HepG2 (cell line): ENCODE measurements at regions not wholly inside any gene's neighbourhood (a gene's known extent, or its start where the extent isn't known, plus 50 kb on each side); places are given as distances from the start of the nearest gene placed in this dataset.

Experiments used
- ATAC-seq: fragments of 200-7000 bp; cut with Tn5 transposase; 3 replicates; pipeline ENCODE4 v1.9.1; 2020; ENCODE audit warnings: mild to moderate bottlenecking, moderate library complexity
- BruUV-seq: library from RNA; stranded (reverse); fragments of 400-500 nt; replicated peaks from 2 replicates; lab custom pipeline; 2021; lab: Mats Ljungman, UMichigan
- CTCF ChIA-PET: fragments of 300-600 bp; formaldehyde crosslinking; extraction: SDS; loops from one replicate; lab custom pipeline; 2021; ENCODE audit warnings: low total read pairs, inconsistent platforms, low intra/inter-chr PET ratio; lab: Yijun Ruan, JAX
- POLR2A ChIA-PET: fragments of 350-600 bp; sonication (Branson Sonifier 250); formaldehyde crosslinking; loops from one replicate; lab custom pipeline; 2020; ENCODE audit warnings: antibody characterized with exemption, inconsistent platforms; lab: Yijun Ruan, JAX
- DNase-seq: peaks from one replicate; pipeline ENCODE4 v3.0.0-alpha.2; 2015; ENCODE audit warnings: low spot score
- FAIRE-seq: peaks from 3 replicates; lab custom pipeline; 2011; peaks lifted over from hg19 to GRCh38; lab: Jason Lieb, UNC
- H2AFZ ChIP-seq: one replicate; pipeline ENCODE4 v1.6.1; 2011; ENCODE audit warnings: low read length, inconsistent platforms
- H3K27ac ChIP-seq: fragments of 300-600 bp; 3 replicates; pipeline ENCODE4 v1.8.0; 2011; ENCODE audit warnings: mixed run types, mild to moderate bottlenecking, mixed read lengths, low read length, inconsistent platforms; ENCODE audit not compliant: insufficient read depth; ENCODE audit errors: extremely low read length
- H3K27me3 ChIP-seq, 2 experiments: fragments of 200-600 bp in 1 of 2; 2 replicates in 1 of 2; 3 replicates in 1 of 2; pipeline versions ENCODE4 v1.6.0 to v1.8.0; 2011; ENCODE audit warnings: low read length in 2 of 2, mild to moderate bottlenecking in 2 of 2, moderate library complexity in 2 of 2, inconsistent platforms in 1 of 2; ENCODE audit not compliant: insufficient read depth in 2 of 2, control insufficient read depth in 1 of 2
- H3K36me3 ChIP-seq, 2 experiments: fragments of 200-600 bp in 1 of 2; replicated peaks in 1 of 2; 2 replicates in 1 of 2; 3 replicates in 1 of 2; pipeline versions ENCODE4 v1.5.1 to v1.8.0; 2011; ENCODE audit warnings: low read length in 2 of 2, inconsistent platforms in 1 of 2; ENCODE audit not compliant: insufficient read depth in 2 of 2, control insufficient read depth in 1 of 2
- H3K4me1 ChIP-seq: 2 replicates; pipeline ENCODE4 v1.5.1; 2012; ENCODE audit warnings: low read length, inconsistent platforms; ENCODE audit not compliant: insufficient read depth
- H3K4me2 ChIP-seq: 2 replicates; pipeline ENCODE4 v1.6.0; 2011; ENCODE audit warnings: low read depth, low read length, inconsistent platforms
- H3K4me3 ChIP-seq, 3 experiments: fragments of 200-600 bp in 1 of 3; sonication (generic), shearing (Covaris generic) in 1 of 3; replicated peaks in 1 of 3; 2 replicates each; pipeline ENCODE4 v1.5.1; 2011 to 2016; ENCODE audit warnings: low read length in 3 of 3, inconsistent platforms in 2 of 3, low read depth in 2 of 3, mild to moderate bottlenecking in 2 of 3, control low read depth in 1 of 3, mixed read lengths in 1 of 3; ENCODE audit not compliant: insufficient read depth in 1 of 3
- H3K79me2 ChIP-seq: one replicate; pipeline ENCODE4 v1.6.1; 2011; ENCODE audit warnings: low read length, inconsistent platforms; ENCODE audit not compliant: insufficient read depth
- H3K9ac ChIP-seq: 2 replicates; pipeline ENCODE4 v1.6.0; 2011; ENCODE audit warnings: mild to moderate bottlenecking, low read depth, low read length, inconsistent platforms; ENCODE audit not compliant: insufficient read depth
- H3K9me3 ChIP-seq: 2 replicates; pipeline ENCODE4 v1.5.1; 2012; ENCODE audit warnings: mild to moderate bottlenecking, low read length
- H4K20me1 ChIP-seq: 2 replicates; pipeline ENCODE4 v1.6.0; 2011; ENCODE audit warnings: inconsistent platforms, mild to moderate bottlenecking, low read length, moderate library complexity; ENCODE audit not compliant: insufficient read depth
- HMG20B ChIP-seq: conservative IDR thresholded peaks from 2 replicates; pipeline ENCODE4 v1.6.1; 2016; ENCODE audit warnings: missing genetic modification reagents, missing compliant biosample characterization
- KDM5A ChIP-seq: fragments of 200-600 bp; sonication (generic); IDR thresholded peaks from 2 replicates; pipeline ENCODE4 v1.7.0; 2018; ENCODE audit warnings: antibody characterized with exemption, mild to moderate bottlenecking, low read length, borderline replicate concordance
- KLF11 ChIP-seq: IDR thresholded peaks from 2 replicates; pipeline ENCODE4 v1.6.1; 2016; ENCODE audit warnings: missing compliant biosample characterization
- MED8 ChIP-seq: sonication (generic); formaldehyde crosslinking; IDR thresholded peaks from 2 replicates; pipeline ENCODE4 v1.8.1; 2023; ENCODE audit warnings: mild to moderate bottlenecking, missing genetic modification reagents; ENCODE audit not compliant: insufficient replicate concordance
- POLR2A ChIP-seq, 2 experiments: IDR thresholded peaks; 2 replicates each; pipeline ENCODE4 v1.6.1; 2011; ENCODE audit warnings: low read depth in 2 of 2, low read length in 2 of 2, mild to moderate bottlenecking in 1 of 2, moderate library complexity in 1 of 2; ENCODE audit not compliant: insufficient read depth in 1 of 2
- RFX5 ChIP-seq: IDR thresholded peaks from 2 replicates; pipeline ENCODE4 v1.6.1; 2011; ENCODE audit warnings: low read depth, low read length, improper control_type of control experiment
- RNF219 ChIP-seq: sonication (generic); formaldehyde crosslinking; IDR thresholded peaks from 2 replicates; pipeline ENCODE4 v1.5.0; 2020; ENCODE audit warnings: mild to moderate bottlenecking, missing genetic modification reagents
- TAF1 ChIP-seq: sonication (generic); formaldehyde crosslinking; IDR thresholded peaks from 2 replicates; pipeline ENCODE4 v1.4.0; 2020; ENCODE audit warnings: missing genetic modification reagents
- TBL1XR1 ChIP-seq: fragments of 150-350 bp; IDR thresholded peaks from 2 replicates; pipeline ENCODE4 v1.6.1; 2014; ENCODE audit warnings: borderline replicate concordance, low read length; ENCODE audit not compliant: partially characterized antibody
- TBP ChIP-seq: sonication (generic); formaldehyde crosslinking; IDR thresholded peaks from 2 replicates; pipeline ENCODE4 v1.5.0; 2020; ENCODE audit warnings: missing genetic modification reagents
- TERF1 ChIP-seq: sonication (generic); formaldehyde crosslinking; IDR thresholded peaks from 2 replicates; pipeline ENCODE4 v1.8.0; 2022; ENCODE audit warnings: mild to moderate bottlenecking, missing genetic modification reagents, moderate library complexity
- ZNF260 ChIP-seq: sonication (generic); formaldehyde crosslinking; IDR thresholded peaks from 2 replicates; pipeline ENCODE4 v1.4.0; 2020; ENCODE audit warnings: missing genetic modification reagents, low read depth, mild to moderate bottlenecking, borderline replicate concordance
- ZNF414 ChIP-seq: sonication (generic); formaldehyde crosslinking; IDR thresholded peaks from 2 replicates; pipeline ENCODE4 v1.5.0; 2020; ENCODE audit warnings: missing genetic modification reagents
- ZNF761 ChIP-seq: sonication (generic); formaldehyde crosslinking; conservative IDR thresholded peaks from 2 replicates; pipeline ENCODE4 v1.4.0; 2020; ENCODE audit warnings: mild to moderate bottlenecking, missing genetic modification reagents
- ZZZ3 ChIP-seq: sonication (generic); formaldehyde crosslinking; IDR thresholded peaks from 2 replicates; pipeline ENCODE4 v1.4.0; 2020; ENCODE audit warnings: missing genetic modification reagents, mild to moderate bottlenecking, borderline replicate concordance
- WGBS: methylation state at CpG from one replicate; pipeline ENCODE4 v1.1.6; 2017; ENCODE audit warnings: low lambda C conversion rate; 5-methylcytosine and 5-hydroxymethylcytosine counted together
- in situ Hi-C: cut with HindIII; loops from 2 replicates; pipeline ENCODE4 v1.10.0; 2017; ENCODE audit warnings: low pct_unique_long_range_greater_than_20kb; ENCODE audit not compliant: extremely low pct_ligation_motif_present
- intact Hi-C: fragments of 100-400 bp; cut with micrococcal nuclease; formaldehyde crosslinking; loops from one replicate; pipeline ENCODE4 v1.10.0; 2022; ENCODE audit not compliant: unreplicated experiment

- no peak for TF ChIP-seq POLR2A (IDR thresholded peaks at IDR 0.05; ENCODE audit: insufficient read depth in 1 of 2, low read depth in 2 of 2, low read length in 2 of 2)
- no peak for TF ChIP-seq ZZZ3 (CRISPR knock-in tag)
- no peak for TF ChIP-seq MED8
- no peak for TF ChIP-seq KLF11 (CRISPR knock-in tag)
- no peak for TF ChIP-seq RFX5
- TF ChIP-seq RNF219 (CRISPR knock-in tag): no peak
- Histone ChIP-seq H3K9ac (no peak overlapping the region), H3K9me3 (no peaks in the 10 kb centered on the region), H3K4me1 (no peaks in the 10 kb centered on the region), H3K36me3 (no peaks in the 10 kb centered on the region), H3K27ac (no peak overlapping the region), H4K20me1 (no peaks in the 10 kb centered on the region), H2AFZ (no peak overlapping the region), H3K4me3 (no peak overlapping the region), H3K27me3 (no peaks in the 10 kb centered on the region), H3K4me2 (no peak overlapping the region), H3K79me2 (no peaks in the 10 kb centered on the region)
- ChIA-PET CTCF (no interaction called here), POLR2A (no interaction called here)
- BruUV-seq: no TSS peak
- intact Hi-C loops (no loop called here), in situ Hi-C loops (no loop called here)
- DNase-seq: no peak
- no peak for ATAC-seq
- no peak for FAIRE-seq
Observed at GRCh38 chr3:193053046-193053435, 135.4 kb upstream of the MB21D2 start.

GRCh38 chr3:193055352-193055751 is 137.7 kb upstream of the MB21D2 start:
- FAIRE-seq: no peak
- 12% methylated on average over 10 of the region's 10 CpGs for WGBS
- CTCF ChIA-PET: no interaction called here

More at GRCh38 chr3:193055352-193055751, 137.7 kb upstream of the MB21D2 start:
- H3K27me3 ChIP-seq: no peaks in the 10 kb centered on the region
- TF ChIP-seq HMG20B (CRISPR knock-in tag) (no peak), ZNF260 (CRISPR knock-in tag) (no peak), KDM5A (no peak), ZNF761 (no peak), TBL1XR1 (no peak), TAF1 (CRISPR knock-in tag) (no peak), ZNF414 (no peak), TERF1 (CRISPR knock-in tag) (no peak), TBP (no peak)
- TF ChIP-seq, all 625 proteins: peak for 0
- no peak overlapping the region for H3K27ac ChIP-seq
- POLR2A ChIA-PET: no interaction called here
- no peak overlapping the region for H3K9ac ChIP-seq
- intact Hi-C loops (no loop called here), in situ Hi-C loops (no loop called here)
- no TSS peak for BruUV-seq
- H3K4me2 ChIP-seq: no peak overlapping the region
- no peak for DNase-seq
- no peak for ATAC-seq
- H3K4me1 ChIP-seq: no peaks in the 10 kb centered on the region
- no peak overlapping the region for H2AFZ ChIP-seq
- H3K36me3 ChIP-seq: no peaks in the 10 kb centered on the region
- H3K79me2 ChIP-seq: no peaks in the 10 kb centered on the region
- no peaks in the 10 kb centered on the region for H3K9me3 ChIP-seq
- H4K20me1 ChIP-seq: no peaks in the 10 kb centered on the region
- H3K4me3 ChIP-seq: no peak overlapping the region
